ENCODE measurements at regions not wholly inside any gene's neighbourhood (a gene's known extent, or its start where the extent isn't known, plus 50 kb on each side); places are given as distances from the start of the nearest gene placed in this dataset.

GRCh38 chr2:128598862-128599441 is 280.3 kb upstream of the HS6ST1 start:
- no peak overlapping the region for H3K4me3 ChIP-seq
- intact Hi-C loops (cut with micrococcal nuclease; ENCODE audit: unreplicated experiment), result no loop called here
- CTCF ChIA-PET, result no interaction called here
- no peak overlapping the region for H2AFZ ChIP-seq
- BruUV-seq (replicated peaks), result no TSS peak
- TF ChIP-seq CTCF (conservative IDR thresholded peaks at IDR 0.05), result no peak
- TF ChIP-seq EZH2 (IDR thresholded peaks at IDR 0.05; ENCODE audit: low read depth), result no peak
- no peaks in the 10 kb centered on the region for H3F3A ChIP-seq (ENCODE audit: insufficient read depth, low read depth)
- no peaks in the 10 kb centered on the region for H3K9me2 ChIP-seq (ENCODE audit: insufficient read depth)
- POLR2A ChIA-PET (ENCODE audit: unreplicated experiment), result no interaction called here
- no peaks in the 10 kb centered on the region for H3K36me3 ChIP-seq (ENCODE audit: low read depth)
- no peaks in the 10 kb centered on the region for H4K20me1 ChIP-seq (ENCODE audit: insufficient read depth)
- no peaks in the 10 kb centered on the region for H3K4me1 ChIP-seq (replicated peaks; ENCODE audit: insufficient read depth)
- H3K79me2 ChIP-seq (ENCODE audit: low read depth), result no peaks in the 10 kb centered on the region
- no peak overlapping the region for H3K27ac ChIP-seq
- H3K27me3 ChIP-seq (ENCODE audit: insufficient read depth, low read depth), result no peaks in the 10 kb centered on the region
- no peak for DNase-seq
- H3K4me2 ChIP-seq, result no peak overlapping the region
- H3K9me3 ChIP-seq (ENCODE audit: insufficient read depth, low read depth), result no peaks in the 10 kb centered on the region

GRCh38 chr2:128599700-128600099 is 281.0 kb upstream of the HS6ST1 start:
- Histone ChIP-seq H3K4me1 (replicated peaks; ENCODE audit: insufficient read depth) (no peaks in the 10 kb centered on the region), H2AFZ (no peak overlapping the region), H3K9me3 (ENCODE audit: insufficient read depth, low read depth) (no peaks in the 10 kb centered on the region), H4K20me1 (ENCODE audit: insufficient read depth) (no peaks in the 10 kb centered on the region), H3K27ac (no peak overlapping the region), H3K27me3 (ENCODE audit: insufficient read depth, low read depth) (no peaks in the 10 kb centered on the region), H3F3A (ENCODE audit: insufficient read depth, low read depth) (no peaks in the 10 kb centered on the region), H3K79me2 (ENCODE audit: low read depth) (no peaks in the 10 kb centered on the region), H3K4me3 (no peak overlapping the region), H3K36me3 (ENCODE audit: low read depth) (no peaks in the 10 kb centered on the region), H3K9me2 (ENCODE audit: insufficient read depth) (no peaks in the 10 kb centered on the region), H3K4me2 (no peak overlapping the region)
- DNase-seq, result no peak
- TF ChIP-seq EZH2 (IDR thresholded peaks at IDR 0.05; ENCODE audit: low read depth) (no peak), CTCF (conservative IDR thresholded peaks at IDR 0.05) (no peak)
- no TSS peak for BruUV-seq (replicated peaks)
- CTCF ChIA-PET, result no interaction called here
- intact Hi-C loops (cut with micrococcal nuclease; ENCODE audit: unreplicated experiment), result no loop called here
- POLR2A ChIA-PET (ENCODE audit: unreplicated experiment), result no interaction called here

- Histone ChIP-seq H3K27me3 (ENCODE audit: insufficient read depth, low read depth) (no peaks in the 10 kb centered on the region), H3K36me3 (ENCODE audit: low read depth) (no peaks in the 10 kb centered on the region), H4K20me1 (ENCODE audit: insufficient read depth) (no peaks in the 10 kb centered on the region), H2AFZ (no peak overlapping the region), H3K4me3 (no peak overlapping the region), H3K4me1 (replicated peaks; ENCODE audit: insufficient read depth) (no peaks in the 10 kb centered on the region), H3K4me2 (no peak overlapping the region), H3K9me2 (ENCODE audit: insufficient read depth) (no peaks in the 10 kb centered on the region), H3K79me2 (ENCODE audit: low read depth) (no peaks in the 10 kb centered on the region), H3F3A (ENCODE audit: insufficient read depth, low read depth) (no peaks in the 10 kb centered on the region), H3K9me3 (ENCODE audit: insufficient read depth, low read depth) (no peaks in the 10 kb centered on the region), H3K27ac (no peak overlapping the region)
- no peak for DNase-seq
- CTCF ChIA-PET, result no interaction called here
- no TSS peak for BruUV-seq (replicated peaks)
- POLR2A ChIA-PET (ENCODE audit: unreplicated experiment), result no interaction called here
- TF ChIP-seq EZH2 (IDR thresholded peaks at IDR 0.05; ENCODE audit: low read depth) (no peak), CTCF (conservative IDR thresholded peaks at IDR 0.05) (no peak)
- intact Hi-C loops (cut with micrococcal nuclease; ENCODE audit: unreplicated experiment), result no loop called here
Measured at GRCh38 chr2:128600581-128601297, 282.1 kb upstream of the HS6ST1 start.
